ENCODE measurements at regions not wholly inside any gene's neighbourhood (a gene's known extent, or its start where the extent isn't known, plus 50 kb on each side); places are given as distances from the start of the nearest gene placed in this dataset.

GRCh38 chr9:109907810-109908458 lies 127.9 kb downstream of the PALM2AKAP2 start:
- no peak for TF ChIP-seq CTCF (IDR thresholded peaks at IDR 0.05)
- TF ChIP-seq POLR2A (IDR thresholded peaks at IDR 0.05) = no peak
